H9 (cell line): ENCODE measurements at regions not wholly inside any gene's neighbourhood (a gene's known extent, or its start where the extent isn't known, plus 50 kb on each side); places are given as distances from the start of the nearest gene placed in this dataset.

ENCODE experiments used
- DNase-seq: peaks from one replicate; pipeline ENCODE4 v3.0.0-alpha.2; 2017
- H2AFZ ChIP-seq: one replicate; pipeline ENCODE4 v1.6.1; 2013; ENCODE audit warnings: mild to moderate bottlenecking, low read length, control low read depth, moderate library complexity
- H2AK5ac ChIP-seq: 2 replicates; pipeline ENCODE4 v1.6.1; 2013; ENCODE audit warnings: low read length, control low read depth, mixed read lengths; ENCODE audit not compliant: insufficient read length
- H2BK120ac ChIP-seq: one replicate; pipeline ENCODE4 v1.6.1; 2013; ENCODE audit warnings: low read depth, mild to moderate bottlenecking, low read length, control low read depth, inconsistent platforms; ENCODE audit not compliant: poor library complexity, severe bottlenecking
- H2BK12ac ChIP-seq: 2 replicates; pipeline ENCODE4 v1.6.1; 2013; ENCODE audit warnings: low read length, control low read depth, mixed read lengths, low read depth; ENCODE audit not compliant: insufficient read length
- H2BK15ac ChIP-seq: 2 replicates; pipeline ENCODE4 v1.6.1; 2013; ENCODE audit warnings: low read depth, low read length, control low read depth
- H2BK20ac ChIP-seq: one replicate; pipeline ENCODE4 v1.6.1; 2013; ENCODE audit warnings: low read depth, mild to moderate bottlenecking, low read length, control low read depth, inconsistent platforms; ENCODE audit not compliant: poor library complexity, severe bottlenecking
- H2BK5ac ChIP-seq: 2 replicates; pipeline ENCODE4 v1.6.1; 2013; ENCODE audit warnings: low read length, control low read depth, mixed read lengths; ENCODE audit not compliant: insufficient read length
- H3K14ac ChIP-seq: 2 replicates; pipeline ENCODE4 v1.6.1; 2013; ENCODE audit warnings: low read length, control low read depth; ENCODE audit not compliant: insufficient read depth
- H3K18ac ChIP-seq: 2 replicates; pipeline ENCODE4 v1.6.1; 2013; ENCODE audit warnings: low read depth, mild to moderate bottlenecking, mixed read lengths, low read length, control low read depth; ENCODE audit not compliant: insufficient read length
- H3K23ac ChIP-seq: 2 replicates; pipeline ENCODE4 v1.6.1; 2013; ENCODE audit warnings: low read length, control low read depth, mixed read lengths, low read depth; ENCODE audit not compliant: insufficient read length
- H3K23me2 ChIP-seq: 2 replicates; pipeline ENCODE4 v1.6.1; 2013; ENCODE audit warnings: low read depth, mild to moderate bottlenecking, mixed read lengths, low read length, control low read depth; ENCODE audit not compliant: insufficient read length, poor library complexity, severe bottlenecking
- H3K27ac ChIP-seq: 2 replicates; pipeline ENCODE4 v1.5.1; 2013; ENCODE audit warnings: low read length, control low read depth, mixed read lengths, low read depth; ENCODE audit not compliant: insufficient read length
- H3K27me3 ChIP-seq: 2 replicates; pipeline ENCODE4 v1.6.1; 2013; ENCODE audit warnings: low read length, control low read depth, inconsistent platforms; ENCODE audit not compliant: insufficient read depth
- H3K4ac ChIP-seq: 2 replicates; pipeline ENCODE4 v1.6.1; 2013; ENCODE audit warnings: low read depth, mild to moderate bottlenecking, control low read depth, inconsistent platforms, low read length, moderate library complexity
- H3K4me1 ChIP-seq: 2 replicates; pipeline ENCODE4 v1.6.1; 2013; ENCODE audit warnings: low read length, control low read depth, inconsistent platforms; ENCODE audit not compliant: insufficient read depth
- H3K4me2 ChIP-seq: 2 replicates; pipeline ENCODE4 v1.6.1; 2013; ENCODE audit warnings: low read length, control low read depth, mixed read lengths; ENCODE audit not compliant: insufficient read length, insufficient read depth
- H3K56ac ChIP-seq: 2 replicates; pipeline ENCODE4 v1.6.1; 2013; ENCODE audit warnings: low read depth, mild to moderate bottlenecking, mixed read lengths, low read length, control low read depth; ENCODE audit not compliant: insufficient read length
- H3K79me1 ChIP-seq: 2 replicates; pipeline ENCODE4 v1.6.1; 2013; ENCODE audit warnings: low read depth, mild to moderate bottlenecking, moderate library complexity, low read length, control low read depth, inconsistent platforms; ENCODE audit not compliant: insufficient read depth, poor library complexity, severe bottlenecking
- H3K79me2 ChIP-seq: 2 replicates; pipeline ENCODE4 v1.6.1; 2013; ENCODE audit warnings: low read length, control low read depth, inconsistent platforms; ENCODE audit not compliant: insufficient read depth
- H3K9ac ChIP-seq: 2 replicates; pipeline ENCODE4 v1.6.1; 2013; ENCODE audit warnings: low read length, control low read depth, mixed read lengths; ENCODE audit not compliant: insufficient read length; ENCODE audit errors: extremely low read depth
- H3K9me3 ChIP-seq: one replicate; pipeline ENCODE4 v1.6.1; 2013; ENCODE audit warnings: low read depth, low read length, inconsistent platforms; ENCODE audit not compliant: control insufficient read depth
- H3T11ph ChIP-seq: one replicate; pipeline ENCODE4 v1.6.1; 2013; ENCODE audit warnings: mild to moderate bottlenecking, low read length, control low read depth, inconsistent platforms
- H4K20me1 ChIP-seq: one replicate; pipeline ENCODE4 v1.6.1; 2013; ENCODE audit not compliant: control insufficient read depth, insufficient read length, insufficient read depth
- H4K5ac ChIP-seq: 2 replicates; pipeline ENCODE4 v1.6.1; 2013; ENCODE audit warnings: low read depth, mild to moderate bottlenecking, mixed read lengths, low read length, control low read depth; ENCODE audit not compliant: insufficient read length
- H4K8ac ChIP-seq: replicated peaks from 2 replicates; pipeline ENCODE4 v1.6.1; 2013; ENCODE audit warnings: low read length, control low read depth, mixed read lengths, low read depth; ENCODE audit not compliant: insufficient read length
- H4K91ac ChIP-seq: 2 replicates; pipeline ENCODE4 v1.6.1; 2013; ENCODE audit warnings: low read depth, mild to moderate bottlenecking, moderate library complexity, mixed read lengths, low read length, control low read depth; ENCODE audit not compliant: insufficient read length
- H3K27ac Mint-ChIP-seq, 3 experiments: 2 replicates in 2 of 3; 3 replicates in 1 of 3; pipeline ENCODE4 v1.8.0; 2020 to 2021; ENCODE audit warnings: mixed read lengths in 3 of 3, mild to moderate bottlenecking in 1 of 3, moderate library complexity in 1 of 3
- H3K27me3 Mint-ChIP-seq: 2 replicates; pipeline ENCODE4 v1.8.0; 2021; ENCODE audit warnings: low read depth, mild to moderate bottlenecking, moderate library complexity, mixed read lengths
- H3K36me3 Mint-ChIP-seq, 3 experiments: 2 replicates in 2 of 3; 3 replicates in 1 of 3; pipeline ENCODE4 v1.8.0; 2020 to 2021; ENCODE audit warnings: low read depth in 3 of 3, mixed read lengths in 3 of 3; ENCODE audit not compliant: insufficient read depth in 1 of 3
- H3K4me1 Mint-ChIP-seq, 2 experiments: 2 replicates each; pipeline ENCODE4 v1.8.0; 2020; ENCODE audit warnings: mixed read lengths in 2 of 2
- H3K4me3 Mint-ChIP-seq, 2 experiments: 2 replicates in 1 of 2; 3 replicates in 1 of 2; pipeline ENCODE4 v1.8.0; 2020 to 2021; ENCODE audit warnings: mild to moderate bottlenecking in 2 of 2, mixed read lengths in 2 of 2, moderate library complexity in 1 of 2
- H3K9me3 Mint-ChIP-seq, 2 experiments: 2 replicates in 1 of 2; 3 replicates in 1 of 2; pipeline ENCODE4 v1.8.0; 2020; ENCODE audit warnings: mild to moderate bottlenecking in 2 of 2, mixed read lengths in 2 of 2, moderate library complexity in 1 of 2
- WGBS: extraction: QIAGEN DNeasy Blood & Tissue Kit; methylation state at CpG from one replicate; pipeline ENCODE4 v1.1.7; 2013; ENCODE audit warnings: missing lambda C conversion rate, low lambda C conversion rate, mixed read lengths; ENCODE audit not compliant: insufficient read length; ENCODE audit errors: extremely low coverage; 5-methylcytosine and 5-hydroxymethylcytosine counted together
- TF ChIP-seq, protein P1 (sequence below): fragments of 200-600 bp; sonication (generic); conservative IDR thresholded peaks from 3 replicates; pipeline ENCODE4 v1.8.0; 2021; ENCODE audit warnings: antibody characterized with exemption, mild to moderate bottlenecking

DNA sequence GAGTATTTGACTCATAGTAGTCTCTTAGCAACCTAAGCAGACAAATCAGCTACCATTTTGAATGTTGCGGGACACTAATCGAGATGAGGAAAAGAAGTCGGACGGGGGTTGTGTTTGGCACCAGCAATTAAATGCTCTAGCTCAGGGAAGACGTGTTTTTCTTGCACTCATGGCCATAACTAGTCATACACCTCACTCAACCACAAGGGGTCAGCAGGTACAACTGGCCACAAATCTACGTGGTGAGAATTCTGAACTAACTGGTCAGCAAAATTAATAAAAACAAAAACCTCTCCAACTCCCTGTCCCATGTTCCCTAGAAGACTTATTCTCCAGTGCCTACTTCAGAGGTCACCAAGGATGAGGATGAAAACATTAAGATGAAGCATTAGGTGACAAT, 1467.8 kb downstream of the DPP10 start:
- H3K79me1 ChIP-seq, result no peaks in the 10 kb centered on the region
- H3K9ac ChIP-seq, result no peak overlapping the region
- no peak overlapping the region for H3K23ac ChIP-seq
- Mint-ChIP-seq H3K4me3 (no peak overlapping the region), H3K27ac (no peak overlapping the region), H3K9me3 (no peaks in the 10 kb centered on the region), H3K27me3 (no peaks in the 10 kb centered on the region), H3K4me1 (no peaks in the 10 kb centered on the region), H3K36me3 (no peaks in the 10 kb centered on the region)
- no peak overlapping the region for H2AK5ac ChIP-seq
- no peak overlapping the region for H3K4ac ChIP-seq
- H2BK15ac ChIP-seq, result no peak overlapping the region
- peak; percentile 30 for DNase-seq
- H3K56ac ChIP-seq, result no peak overlapping the region
- no peak overlapping the region for H2BK20ac ChIP-seq
- H4K91ac ChIP-seq, result no peak overlapping the region
- H3K27me3 ChIP-seq, result no peaks in the 10 kb centered on the region
- TF ChIP-seq, protein P1, sequence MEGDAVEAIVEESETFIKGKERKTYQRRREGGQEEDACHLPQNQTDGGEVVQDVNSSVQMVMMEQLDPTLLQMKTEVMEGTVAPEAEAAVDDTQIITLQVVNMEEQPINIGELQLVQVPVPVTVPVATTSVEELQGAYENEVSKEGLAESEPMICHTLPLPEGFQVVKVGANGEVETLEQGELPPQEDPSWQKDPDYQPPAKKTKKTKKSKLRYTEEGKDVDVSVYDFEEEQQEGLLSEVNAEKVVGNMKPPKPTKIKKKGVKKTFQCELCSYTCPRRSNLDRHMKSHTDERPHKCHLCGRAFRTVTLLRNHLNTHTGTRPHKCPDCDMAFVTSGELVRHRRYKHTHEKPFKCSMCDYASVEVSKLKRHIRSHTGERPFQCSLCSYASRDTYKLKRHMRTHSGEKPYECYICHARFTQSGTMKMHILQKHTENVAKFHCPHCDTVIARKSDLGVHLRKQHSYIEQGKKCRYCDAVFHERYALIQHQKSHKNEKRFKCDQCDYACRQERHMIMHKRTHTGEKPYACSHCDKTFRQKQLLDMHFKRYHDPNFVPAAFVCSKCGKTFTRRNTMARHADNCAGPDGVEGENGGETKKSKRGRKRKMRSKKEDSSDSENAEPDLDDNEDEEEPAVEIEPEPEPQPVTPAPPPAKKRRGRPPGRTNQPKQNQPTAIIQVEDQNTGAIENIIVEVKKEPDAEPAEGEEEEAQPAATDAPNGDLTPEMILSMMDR, result peak; percentile 68
- H4K20me1 ChIP-seq, result no peaks in the 10 kb centered on the region
- no peak overlapping the region for H2BK12ac ChIP-seq
- H3K79me2 ChIP-seq, result no peaks in the 10 kb centered on the region
- H3K9me3 ChIP-seq, result no peaks in the 10 kb centered on the region
- no peak overlapping the region for H2AFZ ChIP-seq
- H3K4me2 ChIP-seq, result no peak overlapping the region
- no peak overlapping the region for H3K27ac ChIP-seq
- H2BK120ac ChIP-seq, result no peak overlapping the region
- no peak overlapping the region for H2BK5ac ChIP-seq
- no peak overlapping the region for H4K5ac ChIP-seq
- no peaks in the 10 kb centered on the region for H3K23me2 ChIP-seq
- H3K14ac ChIP-seq, result no peak overlapping the region
- WGBS, result no CpG with 5 or more reads among the region's 6 CpGs
- H3K18ac ChIP-seq, result no peak overlapping the region
- no peak overlapping the region for H4K8ac ChIP-seq
- no peak overlapping the region for H3T11ph ChIP-seq
- no peaks in the 10 kb centered on the region for H3K4me1 ChIP-seq
